Choroid plexus epithelial cell (primary cell): ENCODE measurements at regions not wholly inside any gene's neighbourhood (a gene's known extent, or its start where the extent isn't known, plus 50 kb on each side); places are given as distances from the start of the nearest gene placed in this dataset.

Experiments used
- DNase-seq: peaks from one replicate; pipeline ENCODE4 v3.0.0-alpha.2; 2010; ENCODE audit warnings: low read depth
- H3K4me3 ChIP-seq: 2 replicates; pipeline ENCODE4 v1.5.1; 2011; ENCODE audit warnings: low read depth, mild to moderate bottlenecking, control low read depth, low read length, moderate library complexity
- CTCF ChIP-seq: conservative IDR thresholded peaks from 2 replicates; pipeline ENCODE4 v1.5.1; 2011; ENCODE audit warnings: low read depth, mild to moderate bottlenecking, control low read depth, inconsistent platforms, low read length, moderate library complexity

GRCh38 chr2:228652366-228652765 lies 470.9 kb upstream of the SPHKAP start:
- no peak for DNase-seq

GRCh38 chr2:228649876-228650275 lies 468.4 kb upstream of the SPHKAP start:
- H3K4me3 ChIP-seq, result no peak overlapping the region
- no peak for TF ChIP-seq CTCF
- DNase-seq, result no peak

More at GRCh38 chr2:228652366-228652765, 470.9 kb upstream of the SPHKAP start:
- TF ChIP-seq CTCF, result no peak
- no peak overlapping the region for H3K4me3 ChIP-seq

GRCh38 chr2:228649447-228649846 lies 468.0 kb upstream of the SPHKAP start:
- TF ChIP-seq CTCF, result no peak
- DNase-seq, result no peak
- H3K4me3 ChIP-seq, result no peak overlapping the region

- no peak overlapping the region for H3K4me3 ChIP-seq
- no peak for DNase-seq
- TF ChIP-seq CTCF, result no peak
These were observed 467.1 kb upstream of the SPHKAP start for GRCh38 chr2:228648541-228648940.

- no peak for TF ChIP-seq CTCF
- no peak overlapping the region for H3K4me3 ChIP-seq
- no peak for DNase-seq
These were observed 464.6 kb upstream of the SPHKAP start for GRCh38 chr2:228646061-228646460.

GRCh38 chr2:228644199-228644598 lies 462.7 kb upstream of the SPHKAP start:
- no peak overlapping the region for H3K4me3 ChIP-seq
- TF ChIP-seq CTCF, result no peak
- DNase-seq, result no peak

GRCh38 chr2:228642861-228643260 lies 461.4 kb upstream of the SPHKAP start:
- no peak for TF ChIP-seq CTCF
- no peak overlapping the region for H3K4me3 ChIP-seq
- no peak for DNase-seq
